EL (cell line): ENCODE measurements at regions not wholly inside any gene's neighbourhood (a gene's known extent, or its start where the extent isn't known, plus 50 kb on each side); places are given as distances from the start of the nearest gene placed in this dataset.
"Not testable (repeated sequence)": the region's sequence is repeated elsewhere in the genome, so short reads cannot be mapped to it uniquely, and the experiment has no call there.

ENCODE experiments used
- DNase-seq: peaks from one replicate; pipeline ENCODE4 v3.0.0-alpha.2; 2016

GRCh38 chr6:131430531-131430930, 142.5 kb upstream of the ARG1 start:
- DNase-seq: peak; percentile 17

DNA sequence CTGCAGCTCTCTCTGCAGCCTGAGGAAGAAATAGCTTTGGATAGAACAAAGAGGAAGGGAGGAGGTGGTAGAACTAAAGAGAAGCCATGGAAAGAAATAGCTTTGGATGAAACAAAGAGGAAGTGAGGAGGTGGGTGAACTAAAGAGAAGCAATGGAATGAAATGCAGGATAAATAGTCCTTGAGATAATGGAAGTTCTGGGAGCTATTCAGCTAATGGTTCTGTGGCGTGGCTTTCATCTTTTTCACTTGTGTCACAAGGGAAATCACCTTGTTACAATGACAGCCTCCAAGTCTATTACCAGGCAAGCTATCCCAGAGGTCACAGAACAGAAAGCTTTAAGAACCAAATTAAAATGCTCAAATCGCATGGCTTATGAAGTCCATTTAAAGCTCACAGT, 141.3 kb upstream of the ARG1 start:
- DNase-seq: no peak

DNA sequence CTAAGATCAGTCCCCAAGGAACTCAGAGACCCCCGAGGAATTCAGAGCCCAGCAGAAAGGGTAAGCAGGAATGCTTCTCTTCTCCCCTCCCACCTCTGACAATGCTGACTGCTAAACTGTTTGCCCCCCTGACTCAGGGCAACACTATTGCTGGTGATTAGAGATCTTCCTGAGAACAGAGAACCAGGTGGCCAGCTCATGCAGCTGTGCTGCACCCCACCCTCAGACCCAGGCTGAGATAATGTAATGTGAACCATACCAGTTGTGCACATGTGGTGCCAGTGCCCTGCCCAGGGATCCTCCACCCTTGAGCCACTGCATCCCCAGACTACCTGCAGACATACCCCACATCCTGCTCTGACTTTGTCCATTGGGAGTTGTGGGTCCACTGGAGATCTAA, 139.1 kb upstream of the ARG1 start:
- DNase-seq: no peak

- no peak for DNase-seq
Observed at GRCh38 chr6:131436358-131436757, 136.7 kb upstream of the ARG1 start.

DNA sequence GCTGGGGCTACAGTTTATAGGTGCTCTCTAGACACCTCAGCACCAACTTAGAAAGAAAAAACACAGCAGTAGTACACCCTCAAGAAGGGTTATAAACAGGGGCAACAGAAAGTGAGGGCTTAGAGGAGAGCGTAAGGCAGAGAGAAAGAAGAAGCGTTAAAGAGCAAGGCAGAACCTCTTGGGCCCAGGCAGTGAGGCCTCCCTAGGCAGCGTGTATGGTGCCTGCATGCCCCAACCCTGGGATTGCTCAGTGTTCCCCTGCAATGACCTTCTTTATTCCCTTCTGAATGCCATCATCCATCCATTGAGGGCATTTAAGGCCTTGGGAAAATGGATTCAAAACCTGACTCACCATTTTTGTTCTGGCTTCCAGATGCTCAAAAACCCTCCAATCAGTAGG, 130.0 kb upstream of the ARG1 start:
- no peak for DNase-seq

DNA sequence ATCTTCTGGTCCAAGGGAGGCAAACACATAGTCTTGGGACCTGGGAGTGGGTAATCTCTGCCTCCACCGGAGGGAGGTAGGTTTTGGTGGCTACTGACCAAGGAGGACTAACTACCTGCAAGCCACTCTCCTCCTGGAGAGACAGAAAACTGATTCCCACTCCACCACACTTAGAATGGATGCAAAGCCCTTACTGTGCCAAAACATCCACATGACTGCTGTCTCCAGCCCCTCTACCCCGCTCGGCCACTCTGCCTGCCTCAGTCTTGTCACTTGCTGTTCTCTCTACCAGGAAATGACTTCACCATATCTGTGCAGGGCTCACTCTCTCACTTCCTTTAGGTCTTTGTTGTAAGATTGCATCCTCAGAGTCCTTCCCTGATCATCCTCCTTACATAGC, 129.5 kb upstream of the ARG1 start:
- DNase-seq: no peak

DNA sequence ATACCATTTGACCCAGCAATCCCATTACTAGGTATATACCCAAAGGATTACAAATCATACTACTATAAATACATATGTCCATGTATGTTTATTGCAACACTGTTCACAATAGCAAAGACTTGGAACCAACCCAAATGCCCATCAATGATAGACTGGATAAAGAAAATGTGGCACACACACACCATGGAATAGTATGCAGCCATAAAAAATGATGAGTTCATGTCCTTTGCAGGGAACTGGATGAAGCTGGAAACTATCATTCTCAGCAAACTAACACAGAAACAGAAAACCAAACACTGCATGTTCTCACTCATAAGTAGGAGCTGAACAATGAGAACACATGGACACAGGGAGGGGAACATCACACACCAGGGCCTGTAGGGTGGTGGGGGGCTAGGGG, 127.7 kb upstream of the ARG1 start:
- not testable (repeated sequence) for DNase-seq

DNA sequence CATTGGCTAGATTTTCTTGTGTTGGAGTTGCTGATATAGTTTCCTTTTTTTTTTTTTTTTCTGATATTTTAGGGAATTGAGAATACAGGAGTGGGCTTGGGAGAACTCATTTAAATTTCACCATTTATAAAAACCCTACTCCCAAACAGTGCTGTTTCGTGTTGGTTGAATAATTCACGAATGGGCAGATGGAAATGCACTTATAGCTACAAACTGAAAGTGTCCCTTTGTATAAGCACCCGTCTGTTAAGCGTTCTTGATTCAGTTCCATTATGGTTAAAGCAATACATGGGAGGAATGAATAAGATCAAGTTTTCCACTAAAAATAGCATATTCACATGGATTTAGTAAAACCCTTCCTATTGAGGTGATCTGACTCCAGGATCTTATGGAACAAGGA, 122.2 kb upstream of the ARG1 start:
- DNase-seq: no peak

DNA sequence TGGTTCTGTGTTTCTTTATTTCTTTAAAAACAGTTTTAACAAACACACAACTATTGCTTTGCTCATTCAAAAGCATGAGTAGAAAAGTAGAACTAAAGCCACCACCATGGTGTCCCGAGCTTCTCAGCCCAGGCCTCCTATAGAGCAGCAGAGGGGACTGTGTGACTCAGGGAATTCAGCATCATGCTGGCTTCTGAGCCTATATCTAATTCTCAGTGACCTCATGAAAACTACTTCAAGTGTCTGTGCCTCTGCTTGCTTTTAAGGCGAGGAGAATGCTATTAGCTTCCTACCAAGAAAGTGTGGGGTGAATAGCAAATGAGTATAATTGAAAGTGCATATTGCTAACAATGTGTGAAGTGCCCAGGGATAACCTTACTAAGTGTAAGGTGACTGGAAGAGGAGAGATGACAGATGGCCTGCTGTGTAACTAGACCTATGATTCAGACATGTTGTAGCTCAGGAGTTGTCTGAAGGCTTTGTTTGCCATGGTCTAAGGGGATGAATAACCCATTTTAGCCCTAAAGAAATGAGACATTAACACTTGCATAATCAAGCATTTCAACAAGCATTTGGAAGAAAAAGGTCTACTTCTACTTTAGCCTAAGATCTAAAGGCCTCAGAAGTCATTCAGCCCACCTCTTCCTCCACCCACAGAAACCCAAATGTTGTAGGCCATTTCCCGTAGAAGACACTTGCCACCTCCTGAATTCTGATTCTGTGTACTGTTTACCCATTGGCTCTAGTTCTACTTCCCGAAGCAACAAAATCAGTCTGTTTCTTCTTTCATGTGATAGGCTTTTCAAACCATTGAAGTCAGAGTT, 121.5 kb upstream of the ARG1 start:
- DNase-seq: no peak

- DNase-seq: no peak
Observed at GRCh38 chr6:131453803-131454202, 119.2 kb upstream of the ARG1 start.

DNA sequence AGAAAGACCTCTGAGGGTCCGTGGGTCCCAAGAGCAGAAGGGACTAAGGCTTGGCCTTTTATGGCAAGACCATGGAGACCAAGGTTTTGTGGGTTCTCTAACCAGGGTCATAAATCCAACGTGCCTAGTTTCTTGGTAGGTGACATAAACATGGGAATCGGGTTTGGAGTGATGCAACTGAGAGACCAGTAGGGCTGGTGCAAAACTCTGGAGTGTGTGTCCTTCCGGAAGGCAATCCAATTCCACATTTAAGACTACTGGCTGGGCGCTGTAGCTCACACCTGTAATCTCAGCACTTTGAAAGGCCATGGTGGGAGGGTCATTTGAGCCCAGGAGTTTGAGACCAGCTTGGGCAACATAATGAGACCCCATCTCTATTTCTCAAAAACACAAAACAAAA, 116.5 kb upstream of the ARG1 start:
- DNase-seq: no peak

DNA sequence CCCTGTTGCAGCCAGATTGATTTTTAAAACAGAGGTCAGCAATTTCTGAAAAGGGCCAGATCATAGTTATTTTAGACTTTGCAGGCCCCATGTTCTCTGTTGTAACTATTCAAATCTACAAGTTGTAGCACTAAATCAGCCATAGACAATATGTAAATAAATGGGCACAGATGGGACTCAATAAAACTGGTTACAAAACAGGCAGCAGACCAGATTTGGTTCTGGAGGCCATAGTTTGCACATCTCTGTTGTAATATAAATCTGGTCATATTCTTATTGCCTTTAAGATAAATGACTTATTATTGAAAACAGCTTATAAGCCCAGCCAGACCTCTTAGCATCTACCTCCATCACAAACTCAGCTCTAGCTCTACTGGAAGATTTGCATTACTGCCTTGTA, 114.0 kb upstream of the ARG1 start:
- no peak for DNase-seq

DNA sequence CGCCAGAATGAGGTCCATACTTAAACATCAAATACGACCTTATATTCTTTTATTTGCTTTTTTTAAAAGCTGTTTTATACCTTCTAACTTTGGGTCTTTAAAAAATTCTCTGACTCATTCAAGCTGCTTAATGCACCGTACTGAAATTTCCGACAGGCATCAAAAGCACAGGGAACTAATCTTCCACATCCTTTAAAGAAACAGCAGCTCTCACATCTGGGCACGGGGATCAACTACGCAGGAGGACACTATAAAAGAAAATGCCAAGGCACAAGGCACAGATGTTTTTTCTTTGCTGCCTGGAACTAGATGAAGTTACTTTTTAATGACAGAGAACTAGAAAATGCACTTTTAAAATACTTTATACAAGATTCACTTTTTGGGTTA, 112.4 kb upstream of the ARG1 start:
- no peak for DNase-seq

GRCh38 chr6:131469130-131469529, 103.9 kb upstream of the ARG1 start:
- DNase-seq: no peak

- DNase-seq: no peak
Observed at GRCh38 chr6:131470534-131470933, 102.5 kb upstream of the ARG1 start.

- DNase-seq: no peak
Observed at GRCh38 chr6:131471331-131471730, 101.7 kb upstream of the ARG1 start.

GRCh38 chr6:131473303-131473702, 99.7 kb upstream of the ARG1 start:
- not testable (repeated sequence) for DNase-seq

GRCh38 chr6:131476362-131476761, 96.7 kb upstream of the ARG1 start:
- DNase-seq: no peak

DNA sequence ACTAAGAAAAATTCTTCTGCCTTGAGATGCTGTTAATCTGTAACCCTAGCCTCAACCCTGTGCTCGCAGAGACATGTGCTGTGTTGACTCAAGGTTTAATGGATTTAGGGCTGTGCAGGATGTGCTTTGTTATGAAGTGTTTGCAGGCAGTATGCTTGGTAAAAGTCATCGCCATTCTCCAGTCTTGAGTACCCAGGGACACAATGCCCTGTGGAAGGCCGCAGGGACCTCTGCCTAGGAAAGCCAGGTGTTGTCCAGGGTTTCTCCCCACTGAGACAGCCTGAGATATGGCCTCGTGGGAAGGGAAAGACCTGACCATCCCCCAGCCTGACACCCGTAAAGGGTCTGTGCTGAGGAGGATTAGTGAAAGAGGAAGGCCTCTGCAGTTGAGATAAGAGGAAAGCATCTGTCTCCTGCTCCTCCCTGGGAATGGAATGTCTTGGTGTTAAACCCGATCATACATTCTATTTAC, 94.2 kb upstream of the ARG1 start:
- DNase-seq: not testable (repeated sequence)

DNA sequence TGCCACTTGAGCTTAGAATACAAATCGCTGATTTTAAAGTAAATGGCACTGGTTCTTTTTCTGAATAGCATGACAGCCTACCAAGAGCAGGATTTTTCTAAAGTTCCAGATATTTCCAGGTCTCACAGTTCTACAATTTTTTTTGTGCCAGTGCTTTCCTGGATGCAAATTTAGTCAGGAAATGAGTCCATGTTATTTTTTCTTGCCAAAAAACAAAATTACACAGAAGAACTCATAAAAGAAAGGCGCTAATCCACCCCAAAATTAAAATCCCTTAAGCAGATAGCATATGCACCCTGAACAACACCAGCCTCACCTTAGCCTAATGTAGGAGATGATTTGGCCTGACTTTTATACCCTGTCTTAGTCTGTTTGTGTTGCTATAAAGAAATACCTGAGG, 86.4 kb upstream of the ARG1 start:
- no peak for DNase-seq

GRCh38 chr6:131488780-131489179, 84.2 kb upstream of the ARG1 start:
- DNase-seq: peak; percentile 18

DNA sequence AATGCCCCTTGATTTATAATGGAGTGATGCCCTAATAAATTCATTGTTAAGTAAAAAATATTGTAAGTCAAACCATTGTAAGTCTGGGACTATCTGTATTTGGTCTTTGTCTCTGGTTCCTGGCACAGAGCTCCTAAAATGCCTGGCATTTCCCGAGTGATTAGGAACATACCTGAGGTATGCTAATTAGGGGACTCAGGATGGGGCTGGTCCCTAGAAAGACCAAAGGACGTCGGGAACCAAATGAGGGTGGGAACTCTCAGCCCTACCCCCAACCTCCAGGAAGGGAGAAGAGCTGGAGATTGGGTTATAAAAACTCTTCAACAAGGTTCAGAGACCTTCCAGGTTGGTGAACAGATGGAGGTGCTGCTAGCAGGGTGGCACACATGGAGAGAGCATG, 82.6 kb upstream of the ARG1 start:
- no peak for DNase-seq

DNA sequence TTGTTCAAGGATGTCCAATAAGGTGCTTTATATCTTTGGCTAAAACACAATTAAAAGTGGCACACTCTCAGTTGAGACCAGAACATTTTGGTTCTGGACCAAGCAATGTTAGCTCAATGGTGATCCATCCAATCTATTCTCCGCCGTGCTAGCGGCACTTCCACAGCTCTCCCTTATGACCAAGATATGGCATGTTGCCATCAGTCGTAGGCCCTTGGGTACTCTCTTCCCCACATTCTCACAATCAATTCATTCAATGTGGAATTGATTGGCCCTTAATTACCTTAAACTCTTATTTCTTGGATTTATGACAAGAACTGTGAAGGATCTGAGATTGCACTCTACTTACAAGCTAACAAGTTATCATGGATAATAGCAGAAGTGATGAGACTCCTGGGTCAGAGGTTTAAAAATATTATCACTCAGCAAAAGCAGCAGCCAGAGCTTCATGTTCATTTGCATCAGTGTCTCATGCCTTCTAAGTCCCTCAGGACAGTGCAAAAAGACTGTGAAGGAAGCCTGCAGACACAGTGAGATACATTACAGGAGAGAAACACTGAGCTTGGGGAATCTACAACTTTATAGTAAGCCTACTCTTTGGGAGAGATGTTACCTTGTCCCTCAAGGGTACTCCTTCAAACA, 80.0 kb upstream of the ARG1 start:
- no peak for DNase-seq

- DNase-seq: not testable (repeated sequence)
Observed at GRCh38 chr6:131504387-131504786, 68.6 kb upstream of the ARG1 start.

GRCh38 chr6:131510094-131510493, 62.9 kb upstream of the ARG1 start:
- no peak for DNase-seq
